ENCODE measurements at regions not wholly inside any gene's neighbourhood (a gene's known extent, or its start where the extent isn't known, plus 50 kb on each side); places are given as distances from the start of the nearest gene placed in this dataset.

- H3K4me3 ChIP-seq (ENCODE audit: low read depth, low read length) = no peak overlapping the region
- in situ Hi-C loops (cut with HindIII; ENCODE audit: low sequenced_read_pairs) = no loop called here
- no peak for DNase-seq (ENCODE audit: low read depth)
- TF ChIP-seq CTCF (IDR thresholded peaks at IDR 0.05; ENCODE audit: low read depth, low read length, missing control alignments) = no peak
Measured at GRCh38 chrX:125193921-125194320, 125.8 kb upstream of the TEX13C start.

- TF ChIP-seq CTCF (IDR thresholded peaks at IDR 0.05; ENCODE audit: low read depth, low read length, missing control alignments) = no peak
- no peak overlapping the region for H3K4me3 ChIP-seq (ENCODE audit: low read depth, low read length)
- in situ Hi-C loops (cut with HindIII; ENCODE audit: low sequenced_read_pairs) = no loop called here
- DNase-seq (ENCODE audit: low read depth) = no peak
Measured at GRCh38 chrX:125198546-125198945, 121.1 kb upstream of the TEX13C start.

- in situ Hi-C loops (cut with HindIII; ENCODE audit: low sequenced_read_pairs) = no loop called here
- no peak overlapping the region for H3K4me3 ChIP-seq (ENCODE audit: low read depth, low read length)
- no peak for DNase-seq (ENCODE audit: low read depth)
- TF ChIP-seq CTCF (IDR thresholded peaks at IDR 0.05; ENCODE audit: low read depth, low read length, missing control alignments) = no peak
Measured at GRCh38 chrX:125202591-125203248, 117.0 kb upstream of the TEX13C start.

GRCh38 chrX:125203365-125203736, 116.3 kb upstream of the TEX13C start:
- no peak for DNase-seq (ENCODE audit: low read depth)
- in situ Hi-C loops (cut with HindIII; ENCODE audit: low sequenced_read_pairs) = no loop called here
- TF ChIP-seq CTCF (IDR thresholded peaks at IDR 0.05; ENCODE audit: low read depth, low read length, missing control alignments) = no peak
- peak overlapping the region; percentile 42 for H3K4me3 ChIP-seq (ENCODE audit: low read depth, low read length)

GRCh38 chrX:125203737-125204578, 115.7 kb upstream of the TEX13C start:
- no peak for TF ChIP-seq CTCF (IDR thresholded peaks at IDR 0.05; ENCODE audit: low read depth, low read length, missing control alignments)
- peak overlapping the region; percentile 42 for H3K4me3 ChIP-seq (ENCODE audit: low read depth, low read length)
- in situ Hi-C loops (cut with HindIII; ENCODE audit: low sequenced_read_pairs) = no loop called here
- peak; percentile 15 for DNase-seq (ENCODE audit: low read depth)

- H3K4me3 ChIP-seq (ENCODE audit: low read depth, low read length) = peak overlapping the region; percentile 42
- no peak for DNase-seq (ENCODE audit: low read depth)
- no peak for TF ChIP-seq CTCF (IDR thresholded peaks at IDR 0.05; ENCODE audit: low read depth, low read length, missing control alignments)
- in situ Hi-C loops (cut with HindIII; ENCODE audit: low sequenced_read_pairs) = no loop called here
Measured at GRCh38 chrX:125204681-125205132, 115.0 kb upstream of the TEX13C start.

All from astrocyte of the cerebellum (primary cell).